ENCODE measurements at regions not wholly inside any gene's neighbourhood (a gene's known extent, or its start where the extent isn't known, plus 50 kb on each side); places are given as distances from the start of the nearest gene placed in this dataset.
"Not testable (repeated sequence)": the region's sequence is repeated elsewhere in the genome, so short reads cannot be mapped to it uniquely, and the experiment has no call there.

DNA sequence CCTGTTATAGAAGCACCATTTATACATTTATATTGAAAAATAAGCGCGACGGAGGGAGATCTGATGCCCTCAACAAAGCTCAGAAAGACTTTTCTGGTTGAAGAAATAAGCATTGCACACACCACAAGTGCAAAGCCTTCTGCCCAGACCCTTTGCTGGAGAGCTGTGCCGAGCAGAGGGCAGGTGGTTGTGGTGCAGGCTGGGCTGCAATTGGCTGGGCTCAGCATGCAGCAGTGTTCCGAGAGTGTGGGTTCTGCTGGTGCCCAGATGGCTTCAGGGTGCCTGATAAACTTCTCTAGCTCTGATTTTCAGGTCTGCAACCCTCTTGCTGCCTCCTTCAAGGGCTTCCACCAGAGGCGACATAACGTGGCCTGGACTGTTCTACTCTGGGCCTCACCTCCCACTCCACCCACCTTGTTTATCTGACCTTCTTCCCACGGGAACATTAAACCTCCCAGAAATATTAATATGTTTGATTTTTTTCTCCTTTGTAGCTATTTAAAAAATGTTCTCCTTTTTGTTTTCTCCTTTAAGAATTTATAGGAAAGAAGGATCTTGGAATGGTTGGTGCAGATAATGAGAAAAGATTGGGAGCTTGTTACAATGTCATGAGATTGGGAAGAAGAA, 113.6 kb upstream of the ITGA6 start:
- Histone ChIP-seq H3K4me1 (ENCODE audit: control insufficient read depth, insufficient read depth, low read length) (no peaks in the 10 kb centered on the region), H3K36me3 (ENCODE audit: control insufficient read depth, insufficient read depth, low read length) (no peaks in the 10 kb centered on the region), H3K9ac (ENCODE audit: low read length) (no peak overlapping the region), H3K27me3 (ENCODE audit: control insufficient read depth, insufficient read depth, low read length) (no peaks in the 10 kb centered on the region), H3K27ac (ENCODE audit: low read depth, low read length) (no peak overlapping the region), H3K4me3 (ENCODE audit: low read length) (no peak overlapping the region)

DNA sequence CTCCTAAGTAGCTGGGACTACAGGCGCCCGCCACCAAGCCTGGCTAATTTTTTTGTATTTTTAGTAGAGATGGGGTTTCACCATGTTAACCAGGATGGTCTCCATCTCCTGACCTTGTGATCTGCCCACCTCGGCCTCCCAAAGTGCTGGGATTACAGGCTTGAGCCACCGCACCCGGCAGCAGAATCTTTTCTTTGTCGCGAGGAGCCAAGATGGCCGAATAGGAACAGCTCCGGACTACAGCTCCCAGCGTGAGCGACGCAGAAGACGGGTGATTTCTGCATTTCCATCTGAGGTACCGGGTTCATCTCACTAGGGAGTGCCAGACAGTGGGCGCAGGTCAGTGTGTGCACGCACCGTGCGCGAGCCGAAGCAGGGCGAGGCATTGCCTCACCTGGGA, 112.3 kb upstream of the ITGA6 start:
- not testable (repeated sequence) for H3K4me1 ChIP-seq (ENCODE audit: control insufficient read depth, insufficient read depth, low read length); H3K4me3 ChIP-seq (ENCODE audit: low read length); H3K27ac ChIP-seq (ENCODE audit: low read depth, low read length); H3K36me3 ChIP-seq (ENCODE audit: control insufficient read depth, insufficient read depth, low read length); H3K9ac ChIP-seq (ENCODE audit: low read length); H3K27me3 ChIP-seq (ENCODE audit: control insufficient read depth, insufficient read depth, low read length)

DNA sequence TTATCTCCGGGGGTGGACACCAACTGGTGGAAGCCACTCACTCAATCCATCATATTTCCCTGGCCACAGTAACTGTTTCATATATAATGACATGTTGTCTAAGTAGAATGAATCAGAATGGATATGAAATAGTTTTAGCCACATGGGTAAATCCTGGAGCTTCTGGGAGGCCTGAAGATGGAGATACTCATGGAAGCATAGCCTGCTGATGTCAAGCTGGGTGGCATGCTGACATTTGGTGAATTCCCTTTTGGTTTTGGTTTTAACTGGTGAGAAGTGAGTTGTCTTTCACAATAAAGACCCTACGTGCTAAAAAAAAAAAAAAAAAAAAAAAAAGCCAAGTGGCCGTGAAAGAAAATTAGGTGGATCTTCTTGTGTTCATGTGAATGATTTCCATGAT, 105.3 kb upstream of the ITGA6 start:
- H3K27ac ChIP-seq (ENCODE audit: low read depth, low read length): no peak overlapping the region
- no peak overlapping the region for H3K9ac ChIP-seq (ENCODE audit: low read length)
- no peaks in the 10 kb centered on the region for H3K36me3 ChIP-seq (ENCODE audit: control insufficient read depth, insufficient read depth, low read length)
- H3K27me3 ChIP-seq (ENCODE audit: control insufficient read depth, insufficient read depth, low read length): no peaks in the 10 kb centered on the region
- no peak overlapping the region for H3K4me3 ChIP-seq (ENCODE audit: low read length)
- H3K4me1 ChIP-seq (ENCODE audit: control insufficient read depth, insufficient read depth, low read length): no peaks in the 10 kb centered on the region

- Histone ChIP-seq H3K4me3 (ENCODE audit: low read length) (no peak overlapping the region), H3K36me3 (ENCODE audit: control insufficient read depth, insufficient read depth, low read length) (no peaks in the 10 kb centered on the region), H3K9ac (ENCODE audit: low read length) (no peak overlapping the region), H3K4me1 (ENCODE audit: control insufficient read depth, insufficient read depth, low read length) (no peaks in the 10 kb centered on the region), H3K27me3 (ENCODE audit: control insufficient read depth, insufficient read depth, low read length) (no peaks in the 10 kb centered on the region), H3K27ac (ENCODE audit: low read depth, low read length) (no peak overlapping the region)
Measured at GRCh38 chr2:172323256-172323655, 104.1 kb upstream of the ITGA6 start.

DNA sequence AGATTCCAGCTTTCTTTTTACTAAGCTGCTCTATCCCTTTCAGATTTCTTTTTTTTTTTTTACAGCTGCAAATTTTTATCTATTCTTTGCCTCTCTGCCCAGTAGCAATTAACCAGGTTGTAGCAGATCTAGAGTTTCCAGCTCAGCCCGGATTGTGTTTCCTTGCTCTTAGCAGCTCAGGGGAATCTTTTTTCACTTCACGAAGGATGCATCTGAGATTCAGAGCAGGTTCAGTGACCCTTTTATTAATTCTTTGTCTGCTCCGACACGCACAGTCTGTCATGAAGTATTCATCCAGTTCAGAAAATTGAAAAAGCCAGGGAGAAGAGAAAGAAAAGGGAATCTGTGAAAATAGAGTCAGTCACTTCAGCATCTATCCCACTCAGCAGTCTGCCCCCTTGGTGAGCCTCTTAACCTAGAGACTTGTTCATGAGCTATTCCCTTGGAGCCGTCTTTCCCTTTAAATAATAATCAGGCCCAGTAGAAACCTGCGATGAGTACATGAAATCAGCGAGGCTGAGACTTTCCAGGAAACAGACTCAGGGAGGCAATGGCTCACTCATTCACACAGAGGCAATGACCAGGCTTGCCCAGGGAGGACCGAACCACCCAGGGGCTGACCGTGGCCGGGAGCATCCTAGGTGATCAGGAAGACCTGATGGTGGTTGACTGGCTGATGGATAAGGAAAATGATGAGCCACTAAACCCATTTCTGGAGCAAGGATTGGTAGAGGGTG, 103.4 kb upstream of the ITGA6 start:
- no peaks in the 10 kb centered on the region for H3K4me1 ChIP-seq (ENCODE audit: control insufficient read depth, insufficient read depth, low read length)
- no peaks in the 10 kb centered on the region for H3K36me3 ChIP-seq (ENCODE audit: control insufficient read depth, insufficient read depth, low read length)
- no peak overlapping the region for H3K27ac ChIP-seq (ENCODE audit: low read depth, low read length)

GRCh38 chr2:172326211-172326509, 101.2 kb upstream of the ITGA6 start:
- H3K27ac ChIP-seq (ENCODE audit: low read depth, low read length): no peak overlapping the region
- no peaks in the 10 kb centered on the region for H3K4me1 ChIP-seq (ENCODE audit: control insufficient read depth, insufficient read depth, low read length)
- no peaks in the 10 kb centered on the region for H3K27me3 ChIP-seq (ENCODE audit: control insufficient read depth, insufficient read depth, low read length)
- no peak overlapping the region for H3K4me3 ChIP-seq (ENCODE audit: low read length)
- no peaks in the 10 kb centered on the region for H3K36me3 ChIP-seq (ENCODE audit: control insufficient read depth, insufficient read depth, low read length)
- H3K9ac ChIP-seq (ENCODE audit: low read length): no peak overlapping the region

More for the DNA sequence above, 103.4 kb upstream of the ITGA6 start:
- Histone ChIP-seq H3K27me3 (ENCODE audit: control insufficient read depth, insufficient read depth, low read length) (no peaks in the 10 kb centered on the region), H3K4me3 (ENCODE audit: low read length) (no peak overlapping the region), H3K9ac (ENCODE audit: low read length) (no peak overlapping the region)

GRCh38 chr2:172328103-172328841, 99.1 kb upstream of the ITGA6 start:
- Histone ChIP-seq H3K36me3 (ENCODE audit: control insufficient read depth, insufficient read depth, low read length) (no peaks in the 10 kb centered on the region), H3K27me3 (ENCODE audit: control insufficient read depth, insufficient read depth, low read length) (no peaks in the 10 kb centered on the region), H3K4me3 (ENCODE audit: low read length) (no peak overlapping the region), H3K9ac (ENCODE audit: low read length) (no peak overlapping the region), H3K4me1 (ENCODE audit: control insufficient read depth, insufficient read depth, low read length) (no peaks in the 10 kb centered on the region), H3K27ac (ENCODE audit: low read depth, low read length) (no peak overlapping the region)

DNA sequence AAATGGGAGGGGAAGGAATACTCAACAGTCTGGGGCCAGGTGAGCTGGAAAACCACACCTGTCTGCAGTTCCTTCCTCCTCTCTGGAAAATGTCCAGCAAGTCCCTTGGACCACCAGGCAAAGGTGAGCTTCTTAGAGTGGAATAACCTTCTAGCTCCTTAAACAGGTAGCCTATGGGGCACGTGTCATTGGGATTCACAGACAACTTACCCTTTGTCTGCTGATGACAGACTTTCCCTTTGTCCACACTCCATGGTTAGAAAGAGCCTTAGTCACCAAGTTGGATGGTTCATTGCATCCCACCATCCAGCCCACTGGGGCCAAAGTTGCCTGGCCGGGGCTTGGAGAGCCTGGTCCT, 98.0 kb upstream of the ITGA6 start:
- Histone ChIP-seq H3K9ac (ENCODE audit: low read length) (no peak overlapping the region), H3K27ac (ENCODE audit: low read depth, low read length) (no peak overlapping the region), H3K27me3 (ENCODE audit: control insufficient read depth, insufficient read depth, low read length) (no peaks in the 10 kb centered on the region), H3K4me3 (ENCODE audit: low read length) (no peak overlapping the region), H3K4me1 (ENCODE audit: control insufficient read depth, insufficient read depth, low read length) (no peaks in the 10 kb centered on the region), H3K36me3 (ENCODE audit: control insufficient read depth, insufficient read depth, low read length) (no peaks in the 10 kb centered on the region)

- no peak overlapping the region for H3K9ac ChIP-seq (ENCODE audit: low read length)
- H3K27me3 ChIP-seq (ENCODE audit: control insufficient read depth, insufficient read depth, low read length): no peaks in the 10 kb centered on the region
- H3K27ac ChIP-seq (ENCODE audit: low read depth, low read length): no peak overlapping the region
- H3K36me3 ChIP-seq (ENCODE audit: control insufficient read depth, insufficient read depth, low read length): no peaks in the 10 kb centered on the region
- no peaks in the 10 kb centered on the region for H3K4me1 ChIP-seq (ENCODE audit: control insufficient read depth, insufficient read depth, low read length)
- H3K4me3 ChIP-seq (ENCODE audit: low read length): no peak overlapping the region
Measured at GRCh38 chr2:172329774-172330671, 97.4 kb upstream of the ITGA6 start.

GRCh38 chr2:172332507-172332906, 94.9 kb upstream of the ITGA6 start:
- Histone ChIP-seq H3K27ac (ENCODE audit: low read depth, low read length) (no peak overlapping the region), H3K4me1 (ENCODE audit: control insufficient read depth, insufficient read depth, low read length) (no peaks in the 10 kb centered on the region), H3K4me3 (ENCODE audit: low read length) (no peak overlapping the region), H3K27me3 (ENCODE audit: control insufficient read depth, insufficient read depth, low read length) (no peaks in the 10 kb centered on the region), H3K36me3 (ENCODE audit: control insufficient read depth, insufficient read depth, low read length) (no peaks in the 10 kb centered on the region), H3K9ac (ENCODE audit: low read length) (no peak overlapping the region)

DNA sequence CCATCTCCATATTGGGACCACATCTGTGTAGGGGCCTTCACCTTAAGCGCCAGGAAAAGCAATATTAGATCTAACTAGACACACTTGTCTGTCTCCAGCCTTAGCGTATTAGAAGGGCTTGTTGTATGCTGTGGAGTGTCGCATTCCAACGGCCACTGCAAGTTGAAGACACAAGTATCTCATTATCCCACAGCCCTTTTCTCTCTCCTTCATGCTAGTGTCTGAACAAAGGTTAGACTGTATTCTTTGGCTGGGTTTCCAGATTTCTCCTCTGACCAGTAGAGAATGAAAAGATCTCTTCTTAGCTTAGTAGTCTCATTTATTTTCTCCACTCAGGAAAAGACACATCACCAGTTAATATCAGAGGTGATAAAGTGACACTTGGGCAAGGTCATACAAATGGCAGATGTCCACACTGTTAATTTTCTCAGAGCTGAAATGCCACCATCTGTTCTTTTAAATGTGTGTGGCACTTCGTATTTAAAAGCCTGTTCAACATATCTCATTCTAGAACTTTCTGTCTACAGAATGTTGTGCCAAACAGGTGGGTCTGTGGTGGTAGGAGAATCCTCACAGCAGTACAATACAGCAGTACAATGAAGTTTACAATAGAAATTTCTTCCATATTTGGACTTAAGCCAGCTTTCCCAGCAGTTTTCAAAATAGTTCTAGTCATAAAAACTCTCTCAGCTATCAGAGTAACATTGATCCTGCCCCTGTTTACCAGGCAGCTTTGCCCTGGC, 94.0 kb upstream of the ITGA6 start:
- Histone ChIP-seq H3K4me1 (ENCODE audit: control insufficient read depth, insufficient read depth, low read length) (no peaks in the 10 kb centered on the region), H3K27me3 (ENCODE audit: control insufficient read depth, insufficient read depth, low read length) (no peaks in the 10 kb centered on the region), H3K4me3 (ENCODE audit: low read length) (no peak overlapping the region), H3K9ac (ENCODE audit: low read length) (no peak overlapping the region), H3K27ac (ENCODE audit: low read depth, low read length) (no peak overlapping the region), H3K36me3 (ENCODE audit: control insufficient read depth, insufficient read depth, low read length) (no peaks in the 10 kb centered on the region)

DNA sequence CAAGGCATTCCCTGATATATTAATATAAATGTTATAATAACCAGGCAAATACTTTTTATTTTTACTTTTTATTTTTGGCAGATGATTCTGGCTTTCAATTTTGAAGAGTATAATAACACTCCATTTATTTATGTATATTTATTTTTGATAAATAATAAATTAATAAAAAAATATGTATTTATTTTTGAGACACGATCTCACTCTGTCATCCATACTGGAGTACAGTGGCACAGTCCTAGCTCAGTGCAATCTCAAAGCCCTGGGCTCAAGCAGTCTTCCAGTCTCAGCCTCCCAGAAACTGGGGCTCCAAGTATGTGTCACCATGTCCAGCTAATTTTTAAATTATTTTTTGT, 93.4 kb upstream of the ITGA6 start:
- Histone ChIP-seq H3K27ac (ENCODE audit: low read depth, low read length) (no peak overlapping the region), H3K4me3 (ENCODE audit: low read length) (no peak overlapping the region), H3K4me1 (ENCODE audit: control insufficient read depth, insufficient read depth, low read length) (no peaks in the 10 kb centered on the region), H3K9ac (ENCODE audit: low read length) (no peak overlapping the region), H3K27me3 (ENCODE audit: control insufficient read depth, insufficient read depth, low read length) (no peaks in the 10 kb centered on the region), H3K36me3 (ENCODE audit: control insufficient read depth, insufficient read depth, low read length) (no peaks in the 10 kb centered on the region)
